H1 (cell line): ENCODE measurements at regions not wholly inside any gene's neighbourhood (a gene's known extent, or its start where the extent isn't known, plus 50 kb on each side); places are given as distances from the start of the nearest gene placed in this dataset.

Source experiments
- CTCF ChIA-PET: fragments of 300-600 bp; sonication (Branson Sonifier 250); formaldehyde crosslinking; loops from one replicate; lab custom pipeline; 2021; ENCODE audit not compliant: partially characterized antibody; lab: Charles Lee
- POLR2A ChIA-PET: fragments of 300-600 bp; sonication (Branson Sonifier 250); formaldehyde crosslinking; loops from one replicate; lab custom pipeline; 2021; ENCODE audit warnings: inconsistent platforms; ENCODE audit not compliant: partially characterized antibody; lab: Charles Lee
- DNase-seq, 2 experiments: peaks; one replicate each; pipeline versions ENCODE4 v3.0.0 to v3.0.0-alpha.2; 2010 to 2022; ENCODE audit warnings: low spot score in 2 of 2, low read depth in 1 of 2, mixed read lengths in 1 of 2
- FAIRE-seq: peaks from 2 replicates; lab custom pipeline; 2011; peaks lifted over from hg19 to GRCh38; lab: Jason Lieb, UNC
- H2AFZ ChIP-seq: 2 replicates; pipeline ENCODE4 v1.8.1; 2012; ENCODE audit warnings: low read length, inconsistent platforms
- H2AK5ac ChIP-seq: 2 replicates; pipeline ENCODE4 v1.6.1; 2013; ENCODE audit warnings: low read depth, low read length
- H2BK120ac ChIP-seq: replicated peaks from 2 replicates; pipeline ENCODE3; 2013; ENCODE audit warnings: low read depth, low read length, inconsistent platforms
- H2BK12ac ChIP-seq: 2 replicates; pipeline ENCODE4 v1.6.1; 2013; ENCODE audit warnings: low read depth, low read length
- H2BK15ac ChIP-seq: 2 replicates; pipeline ENCODE4 v1.6.1; 2013; ENCODE audit warnings: low read length
- H2BK20ac ChIP-seq: 2 replicates; pipeline ENCODE4 v1.6.1; 2013; ENCODE audit warnings: low read length
- H2BK5ac ChIP-seq: 2 replicates; pipeline ENCODE4 v1.6.1; 2013; ENCODE audit warnings: low read depth, low read length
- H3K14ac ChIP-seq: 2 replicates; pipeline ENCODE4 v1.6.1; 2013; ENCODE audit warnings: inconsistent platforms; ENCODE audit not compliant: insufficient read length
- H3K18ac ChIP-seq: 2 replicates; pipeline ENCODE4 v1.6.1; 2013; ENCODE audit warnings: low read length; ENCODE audit errors: extremely low read depth
- H3K23ac ChIP-seq: 2 replicates; pipeline ENCODE4 v1.6.1; 2013; ENCODE audit warnings: inconsistent platforms; ENCODE audit not compliant: insufficient read length
- H3K23me2 ChIP-seq: 2 replicates; pipeline ENCODE4 v1.6.1; 2013; ENCODE audit warnings: low read depth, low read length
- H3K27ac ChIP-seq: 2 replicates; pipeline ENCODE4 v1.6.1; 2011; ENCODE audit warnings: low read depth, low read length, inconsistent platforms
- H3K27me3 ChIP-seq, 4 experiments: replicated peaks in 1 of 4; 1 replicate in 1 of 4; 2 replicates in 3 of 4; pipeline versions ENCODE4 v1.6.1 to v1.8.1; 2011 to 2013; ENCODE audit warnings: low read length in 3 of 4, mild to moderate bottlenecking in 3 of 4, inconsistent platforms in 2 of 4, mixed read lengths in 2 of 4, moderate library complexity in 1 of 4; ENCODE audit not compliant: control insufficient read depth in 3 of 4, insufficient read depth in 3 of 4; ENCODE audit errors: extremely low read depth in 1 of 4
- H3K36me3 ChIP-seq, 4 experiments: 2 replicates each; pipeline versions ENCODE4 v1.6.1 to v1.8.1; 2011 to 2013; ENCODE audit warnings: mild to moderate bottlenecking in 4 of 4, low read length in 3 of 4, moderate library complexity in 2 of 4, control low read depth in 1 of 4, inconsistent platforms in 1 of 4; ENCODE audit not compliant: insufficient read depth in 4 of 4, control insufficient read depth in 2 of 4
- H3K4ac ChIP-seq: replicated peaks from 2 replicates; pipeline ENCODE3; 2013; ENCODE audit warnings: low read length, low read depth, mixed read lengths, inconsistent platforms; ENCODE audit not compliant: insufficient read length
- H3K4me1 ChIP-seq, 4 experiments: replicated peaks in 1 of 4; 1 replicate in 1 of 4; 2 replicates in 3 of 4; pipeline versions ENCODE4 v1.6.1 to v1.8.1; 2011 to 2013; ENCODE audit warnings: low read length in 3 of 4, inconsistent platforms in 2 of 4, mixed read lengths in 1 of 4; ENCODE audit not compliant: insufficient read depth in 4 of 4, control insufficient read depth in 3 of 4
- H3K4me2 ChIP-seq, 2 experiments: 2 replicates each; pipeline versions ENCODE4 v1.6.1 to v1.8.1; 2011 to 2013; ENCODE audit warnings: low read depth in 2 of 2, low read length in 2 of 2, control low read depth in 1 of 2, inconsistent platforms in 1 of 2, mild to moderate bottlenecking in 1 of 2; ENCODE audit not compliant: insufficient read depth in 1 of 2
- H3K4me3 ChIP-seq, 4 experiments: fragments of 200-600, 300-600 bp in 1 of 4; sonication (generic), shearing (Covaris generic), sonication (Bioruptor Twin) in 1 of 4; 2 replicates each; pipeline versions ENCODE4 v1.5.1 to v1.8.1; 2011 to 2016; ENCODE audit warnings: low read length in 4 of 4, low read depth in 3 of 4, control low read depth in 2 of 4, inconsistent platforms in 2 of 4, mild to moderate bottlenecking in 2 of 4, mixed read lengths in 1 of 4, moderate library complexity in 1 of 4; ENCODE audit not compliant: insufficient read depth in 2 of 4; ENCODE audit errors: extremely low read depth in 1 of 4
- H3K56ac ChIP-seq: replicated peaks from 2 replicates; pipeline ENCODE3; 2013; ENCODE audit warnings: low read depth, mild to moderate bottlenecking, mixed read lengths, low read length, inconsistent platforms; ENCODE audit not compliant: insufficient read length
- H3K79me1 ChIP-seq: 2 replicates; pipeline ENCODE4 v1.6.1; 2013; ENCODE audit warnings: low read depth, low read length, control low read depth
- H3K79me2 ChIP-seq, 2 experiments: 2 replicates each; pipeline versions ENCODE4 v1.6.1 to v1.8.1; 2012 to 2013; ENCODE audit warnings: low read length in 2 of 2, mild to moderate bottlenecking in 2 of 2, inconsistent platforms in 1 of 2; ENCODE audit not compliant: insufficient read depth in 2 of 2, control insufficient read depth in 1 of 2
- H3K9ac ChIP-seq, 4 experiments: replicated peaks in 1 of 4; 1 replicate in 1 of 4; 2 replicates in 3 of 4; pipeline versions ENCODE4 v1.6.1 to v1.8.1; 2011 to 2013; ENCODE audit warnings: low read depth in 3 of 4, low read length in 3 of 4, control low read depth in 2 of 4, mild to moderate bottlenecking in 2 of 4, moderate library complexity in 2 of 4, inconsistent platforms in 1 of 4; ENCODE audit errors: extremely low read depth in 1 of 4
- H3K9me3 ChIP-seq, 2 experiments: 2 replicates each; pipeline versions ENCODE4 v1.6.1 to v1.8.1; 2012 to 2013; ENCODE audit warnings: mild to moderate bottlenecking in 2 of 2, moderate library complexity in 2 of 2, control low read depth in 1 of 2, inconsistent platforms in 1 of 2, low read depth in 1 of 2, low read length in 1 of 2, mixed read lengths in 1 of 2; ENCODE audit not compliant: insufficient read depth in 2 of 2
- H4K20me1 ChIP-seq, 2 experiments: replicated peaks in 1 of 2; 2 replicates each; pipeline versions ENCODE3 to v1.8.1; 2011 to 2013; ENCODE audit warnings: inconsistent platforms in 2 of 2, low read length in 2 of 2, mild to moderate bottlenecking in 1 of 2; ENCODE audit not compliant: insufficient read depth in 2 of 2, control insufficient read depth in 1 of 2
- H4K5ac ChIP-seq: 2 replicates; pipeline ENCODE4 v1.6.1; 2013; ENCODE audit warnings: low read length, low read depth, mixed read lengths, inconsistent platforms; ENCODE audit not compliant: insufficient read length
- H4K8ac ChIP-seq: 2 replicates; pipeline ENCODE4 v1.8.0; 2013; ENCODE audit warnings: mild to moderate bottlenecking, moderate library complexity, low read length, inconsistent platforms; ENCODE audit not compliant: insufficient read depth; ENCODE audit errors: extremely low read depth
- H4K91ac ChIP-seq: replicated peaks from 2 replicates; pipeline ENCODE3; 2013; ENCODE audit warnings: low read length, mixed read lengths, inconsistent platforms; ENCODE audit not compliant: insufficient read length
- BACH1 ChIP-seq: IDR thresholded peaks from 2 replicates; pipeline ENCODE4 v1.6.1; 2012; ENCODE audit warnings: low read length, improper control_type of control experiment
- BRCA1 ChIP-seq: IDR thresholded peaks from 2 replicates; pipeline ENCODE4 v1.6.1; 2012; ENCODE audit warnings: low read depth, low read length, improper control_type of control experiment
- CBX5 ChIP-seq: fragments of 300-800, 300-1000 bp; sonication (generic); IDR thresholded peaks from 2 replicates; pipeline ENCODE4 v1.7.1; 2016; ENCODE audit warnings: antibody characterized with exemption, low read length, low read depth
- CHD2 ChIP-seq: IDR thresholded peaks from 2 replicates; pipeline ENCODE4 v1.6.1; 2012; ENCODE audit warnings: low read length, improper control_type of control experiment
- CTCF ChIP-seq, 3 experiments: IDR thresholded peaks; 1 replicate in 2 of 3; 2 replicates in 1 of 3; pipeline versions ENCODE4 v1.5.1 to v1.6.1; 2011; ENCODE audit warnings: low read length in 3 of 3, mild to moderate bottlenecking in 3 of 3, inconsistent platforms in 2 of 3, low read depth in 1 of 3, moderate library complexity in 1 of 3; ENCODE audit not compliant: insufficient read depth in 1 of 3; ENCODE audit errors: control extremely low read depth in 1 of 3
- KDM1A ChIP-seq: fragments of 200-600, 300-600 bp; sonication (generic); IDR thresholded peaks from 2 replicates; pipeline ENCODE4 v1.7.1; 2016; ENCODE audit warnings: mild to moderate bottlenecking, low read length, borderline replicate concordance
- RFX5 ChIP-seq: IDR thresholded peaks from 2 replicates; pipeline ENCODE4 v1.6.1; 2011; ENCODE audit warnings: low read depth, low read length, improper control_type of control experiment, borderline replicate concordance
- RXRA ChIP-seq: IDR thresholded peaks from 2 replicates; pipeline ENCODE4 v1.6.1; 2011; ENCODE audit warnings: low read depth, mild to moderate bottlenecking, low read length, moderate library complexity; ENCODE audit not compliant: insufficient read depth
- TAF1 ChIP-seq: IDR thresholded peaks from 2 replicates; pipeline ENCODE4 v1.6.1; 2011; ENCODE audit warnings: mild to moderate bottlenecking, low read depth, low read length
- TEAD4 ChIP-seq: IDR thresholded peaks from 2 replicates; pipeline ENCODE4 v1.6.1; 2012; ENCODE audit warnings: low read depth, low read length, inconsistent platforms, mixed read lengths
- USF2 ChIP-seq: IDR thresholded peaks from 2 replicates; pipeline ENCODE4 v1.6.1; 2011; ENCODE audit warnings: low read length, improper control_type of control experiment
- WGBS, 2 experiments: shearing (Covaris generic) in 1 of 2; methylation state at CpG; one replicate each; pipeline versions ENCODE4 v1.1.6 to v1.1.7; 2013 to 2015; ENCODE audit warnings: low lambda C conversion rate in 2 of 2, mixed read lengths in 2 of 2, inconsistent platforms in 1 of 2, low coverage in 1 of 2, missing lambda C conversion rate in 1 of 2; ENCODE audit not compliant: insufficient replicate concordance in 2 of 2, insufficient coverage in 1 of 2, insufficient read length in 1 of 2; ENCODE audit errors: extremely low coverage in 1 of 2, missing lambda C conversion rate in 1 of 2; 5-methylcytosine and 5-hydroxymethylcytosine counted together

GRCh38 chr15:81814882-81815455, 230.8 kb downstream of the MEX3B start:
- Histone ChIP-seq H4K8ac (no peak overlapping the region), H4K5ac (no peak overlapping the region), H2AK5ac (no peak overlapping the region), H3K36me3 (no peaks in the 10 kb centered on the region), H2BK120ac (no peak overlapping the region), H3K9ac (no peak overlapping the region), H3K4me3 (no peak overlapping the region), H3K4me1 (no peaks in the 10 kb centered on the region), H4K91ac (no peak overlapping the region), H2AFZ (no peak overlapping the region), H3K79me2 (no peaks in the 10 kb centered on the region), H3K18ac (no peak overlapping the region), H2BK20ac (no peak overlapping the region), H3K27me3 (no peaks in the 10 kb centered on the region), H2BK12ac (no peak overlapping the region), H3K14ac (no peak overlapping the region), H2BK15ac (no peak overlapping the region), H2BK5ac (peak overlapping the region; percentile 72; the same call in 1 of the 2 replicates), H4K20me1 (no peaks in the 10 kb centered on the region), H3K23me2 (no peaks in the 10 kb centered on the region), H3K79me1 (no peaks in the 10 kb centered on the region), H3K9me3 (no peaks in the 10 kb centered on the region), H3K23ac (no peak overlapping the region), H3K56ac (no peak overlapping the region), H3K4me2 (no peak overlapping the region), H3K27ac (no peak overlapping the region), H3K4ac (no peak overlapping the region)
- FAIRE-seq (no peak), DNase-seq (no peak)
- POLR2A ChIA-PET: no interaction called here
- CTCF ChIA-PET: interaction anchor here (0.7 to 1.4 kb wide), 5 partner anchors 13 to 1393 kb away, joined by 3 to 4 read pairs (median 3); no protein-coding TSS in a partner anchor
- 92% methylated on average over 7 of the region's 7 CpGs; no CpG with 5 or more reads in 1 of the 2 experiments for WGBS, 2 experiments
- no peak for TF ChIP-seq RFX5
- no peak for TF ChIP-seq BRCA1
- TF ChIP-seq KDM1A: no peak
- TF ChIP-seq CTCF (IDR thresholded peaks at IDR 0.05; ENCODE audit: control extremely low read depth in 1 of 3, insufficient read depth in 1 of 3, low read depth in 1 of 3, low read length in 3 of 3): no peak
- no peak for TF ChIP-seq TAF1
- no peak for TF ChIP-seq BACH1
- no peak for TF ChIP-seq CHD2
- no peak for TF ChIP-seq USF2
- no peak for TF ChIP-seq RXRA
- no peak for TF ChIP-seq TEAD4
- no peak for TF ChIP-seq CBX5
